Renal cortical epithelial cell (primary cell): ENCODE measurements at regions not wholly inside any gene's neighbourhood (a gene's known extent, or its start where the extent isn't known, plus 50 kb on each side); places are given as distances from the start of the nearest gene placed in this dataset.

Experiments
- DNase-seq: peaks from one replicate; pipeline ENCODE4 v3.0.0-alpha.2; 2011; ENCODE audit warnings: low read depth

DNA sequence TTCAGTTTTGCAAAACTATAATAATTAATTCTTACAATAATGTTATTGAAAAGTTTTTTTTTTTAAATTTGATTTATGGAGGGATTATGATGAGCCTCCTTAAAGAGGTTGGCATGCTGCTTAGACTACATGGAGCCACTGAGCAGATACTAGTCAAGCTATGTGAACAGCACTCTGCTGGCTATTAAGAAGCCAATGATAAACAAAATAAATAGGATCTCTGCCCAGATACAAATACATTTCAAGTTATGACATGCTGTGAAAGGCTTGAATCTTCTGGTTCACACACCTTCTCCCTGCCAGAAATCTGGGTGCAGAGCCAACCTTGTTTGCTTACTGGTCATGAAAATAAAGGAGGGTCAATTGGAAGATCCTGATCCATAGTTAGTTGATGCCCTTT is 107.4 kb upstream of the NAV3 start:
- DNase-seq = no peak

DNA sequence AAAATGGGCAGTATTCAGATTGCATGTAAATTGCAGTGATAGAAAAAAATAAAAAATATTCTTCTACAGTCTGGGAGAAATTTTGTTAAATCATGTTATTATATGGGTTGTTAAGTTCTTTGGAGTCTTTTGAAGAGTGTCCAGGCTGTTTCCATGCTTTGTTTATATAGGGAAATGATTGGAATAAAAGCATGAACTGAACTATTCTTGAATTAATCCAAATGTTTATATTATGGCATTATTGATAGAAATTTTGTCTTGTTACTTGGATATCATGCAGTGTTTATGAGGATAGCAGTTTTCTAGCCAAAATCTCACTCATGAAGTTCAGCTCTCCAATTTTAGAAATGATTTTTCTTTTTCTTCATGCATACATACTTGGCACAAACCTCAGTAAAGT is 108.2 kb upstream of the NAV3 start:
- DNase-seq = no peak

DNA sequence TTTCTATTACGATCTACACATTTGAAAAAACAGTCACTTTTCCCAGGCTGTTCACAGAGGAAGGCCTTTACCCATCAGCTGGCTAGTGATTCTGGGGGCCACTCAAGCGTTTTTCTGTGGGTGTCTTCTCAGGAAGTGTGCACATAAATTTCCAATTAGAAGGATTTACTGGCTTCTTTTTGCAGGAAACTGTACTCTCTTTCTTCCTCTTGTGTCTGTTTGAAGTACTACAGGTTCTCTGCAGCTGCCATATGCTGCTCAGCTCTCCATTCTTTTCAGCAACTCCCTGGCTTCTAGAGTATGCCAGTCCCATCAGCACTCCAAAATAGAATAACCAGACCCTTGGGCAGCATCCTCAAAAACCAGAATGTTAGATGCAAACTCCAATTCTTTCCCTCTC is 110.4 kb upstream of the NAV3 start:
- peak; percentile 7 for DNase-seq

DNA sequence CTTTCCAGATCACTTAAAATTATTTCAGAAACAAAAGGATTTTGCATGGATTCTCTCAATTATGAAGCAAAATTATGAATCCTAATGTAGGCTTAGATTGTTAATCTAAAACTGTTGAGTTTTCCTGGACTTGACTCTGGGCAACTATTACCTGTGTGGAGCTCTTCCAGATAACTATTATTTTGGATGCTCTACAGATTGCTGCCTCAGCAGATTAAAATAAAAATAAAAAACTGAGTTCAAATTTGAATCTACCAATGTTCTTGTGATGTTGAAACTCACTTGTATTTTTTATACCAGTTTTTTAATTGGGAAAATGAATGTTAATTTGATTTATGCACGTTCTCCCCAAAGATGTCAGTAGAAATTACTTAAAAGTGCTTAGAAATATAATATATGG is 120.5 kb upstream of the NAV3 start:
- no peak for DNase-seq

DNA sequence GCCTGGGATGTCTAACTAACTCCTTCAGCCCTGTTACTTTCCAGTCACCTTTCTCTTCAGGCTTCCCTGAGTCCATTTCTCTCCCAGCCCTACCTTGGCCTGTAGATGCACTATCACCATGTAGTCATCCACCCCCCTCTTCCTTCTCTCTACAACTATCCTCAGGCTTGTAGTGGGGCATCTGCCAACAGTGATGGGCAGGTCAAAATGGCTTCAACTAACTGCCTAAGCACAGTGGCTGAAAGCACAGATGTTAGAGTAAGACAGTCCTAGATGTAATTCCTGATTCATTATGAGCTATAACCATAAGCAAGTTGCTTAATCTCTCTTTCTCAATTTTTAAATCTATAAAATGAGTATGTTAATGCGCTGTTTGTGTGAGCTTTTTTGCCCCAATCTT is 133.6 kb upstream of the NAV3 start:
- no peak for DNase-seq

DNA sequence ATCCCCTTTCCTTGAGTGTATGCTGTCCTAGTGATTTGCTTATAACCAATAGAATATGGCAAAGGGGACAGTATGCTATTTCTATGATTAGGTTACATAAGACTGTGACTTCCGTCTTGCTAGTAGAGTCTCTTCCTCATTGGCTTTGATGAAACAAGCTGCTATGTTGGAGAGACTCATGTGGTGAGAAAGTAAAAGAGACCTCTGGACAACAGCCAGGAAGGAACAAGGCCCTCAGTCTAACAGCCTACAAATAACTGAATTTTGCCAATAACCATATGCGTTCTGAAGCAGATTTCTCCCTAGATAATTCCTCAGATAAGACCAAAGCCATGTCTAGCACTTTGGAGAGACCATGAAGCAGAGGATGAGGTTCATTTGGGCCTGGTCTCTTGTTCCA is 134.5 kb upstream of the NAV3 start:
- no peak for DNase-seq

DNA sequence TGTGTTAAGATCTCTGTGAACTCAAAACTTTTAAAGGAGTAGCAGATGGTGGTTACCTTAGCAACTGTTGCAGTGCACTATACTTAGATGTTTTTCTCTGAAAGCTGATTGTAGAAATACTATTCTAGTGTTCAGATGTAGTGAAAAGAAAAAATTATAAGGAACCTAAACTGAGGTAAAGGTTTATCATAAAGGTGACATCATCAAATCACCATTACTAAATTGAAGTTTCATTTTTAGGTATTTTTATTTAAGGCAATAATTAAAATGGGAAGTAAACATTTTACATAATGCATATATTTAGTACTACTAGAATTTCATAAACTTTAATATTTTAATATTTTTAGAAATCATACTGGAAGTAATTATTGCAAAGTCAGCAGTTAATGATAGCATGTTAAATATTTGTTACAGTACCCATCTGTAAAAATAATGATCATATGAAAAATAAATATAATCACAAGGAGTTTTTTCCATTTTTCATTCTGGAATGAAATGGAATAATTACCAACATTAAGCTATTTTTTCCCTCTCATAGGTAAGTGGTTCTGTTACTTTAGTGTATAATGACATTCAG is 141.1 kb upstream of the NAV3 start:
- no peak for DNase-seq

DNA sequence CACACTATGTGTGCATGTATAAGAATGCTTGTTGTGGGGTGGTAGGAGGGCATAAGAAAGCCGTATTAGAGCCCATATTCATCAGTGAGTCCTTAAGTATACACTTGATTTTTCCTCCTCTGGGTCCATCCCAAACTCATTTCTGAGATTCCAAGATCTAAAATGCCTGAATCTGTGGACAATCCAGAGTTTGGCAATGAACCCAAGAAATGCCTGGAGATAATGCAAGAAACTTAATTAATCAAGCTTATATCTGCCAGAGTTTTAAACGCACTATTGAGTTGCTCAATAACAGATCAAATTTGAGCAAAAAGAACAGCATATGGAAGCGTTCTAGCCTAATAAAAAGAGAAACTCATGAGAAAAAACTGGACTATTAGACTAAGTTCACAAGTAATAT is 143.4 kb upstream of the NAV3 start:
- no peak for DNase-seq

DNA sequence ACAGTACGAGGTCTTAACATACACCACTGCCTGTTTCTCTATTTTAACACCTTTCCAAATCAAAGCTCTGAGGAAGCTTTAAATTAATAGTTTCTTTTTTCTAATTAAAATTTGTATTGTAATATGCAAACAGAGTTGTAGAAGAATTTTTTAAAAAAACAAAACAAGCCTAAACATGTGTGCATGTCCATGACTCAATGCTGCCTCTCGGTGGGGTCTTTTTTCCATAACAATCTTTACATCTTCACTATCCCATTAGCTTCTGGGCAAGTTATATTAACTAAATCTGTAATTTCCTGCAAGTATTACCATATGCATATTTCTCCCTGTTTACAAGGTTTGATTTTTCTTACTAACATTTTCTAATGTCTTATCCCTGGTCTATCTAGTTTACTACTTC is 143.9 kb upstream of the NAV3 start:
- DNase-seq = no peak

DNA sequence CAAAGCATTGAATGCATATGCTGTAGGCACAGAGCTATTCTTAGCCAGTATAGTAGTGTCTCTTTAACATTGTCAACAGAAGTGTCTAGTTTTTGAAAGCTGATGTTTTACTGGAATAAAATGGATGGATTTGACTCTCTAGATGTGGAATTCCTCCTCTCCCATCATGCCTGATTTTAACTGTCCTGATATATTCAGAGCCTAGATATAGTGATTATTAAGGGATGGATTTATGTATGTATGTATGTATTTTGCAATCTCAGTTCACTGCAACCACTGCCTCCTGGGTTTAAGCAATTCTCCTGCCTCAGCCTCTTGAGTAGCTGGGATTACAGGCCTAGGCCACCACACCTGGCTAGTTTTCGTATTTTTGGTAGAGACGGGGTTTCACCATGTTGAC is 144.8 kb upstream of the NAV3 start:
- no peak for DNase-seq

DNA sequence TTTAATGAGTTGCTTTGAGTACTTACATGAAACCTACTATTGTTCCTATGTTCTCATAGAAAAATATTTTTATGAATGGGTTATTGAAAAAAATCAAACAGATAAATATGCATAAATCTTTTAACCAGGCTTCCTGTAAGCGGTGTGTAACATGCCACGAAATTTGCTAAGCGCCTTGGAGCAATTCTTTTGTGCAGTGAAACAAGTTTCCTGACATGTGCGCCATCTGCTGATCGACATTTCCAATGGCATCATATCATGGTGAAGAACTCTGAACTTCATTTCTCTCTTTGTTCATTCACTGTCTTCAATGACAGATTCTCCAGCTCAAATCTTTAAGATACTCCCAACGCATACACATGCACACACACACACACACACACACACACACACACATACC is 145.6 kb upstream of the NAV3 start:
- peak; percentile 75 for DNase-seq

DNA sequence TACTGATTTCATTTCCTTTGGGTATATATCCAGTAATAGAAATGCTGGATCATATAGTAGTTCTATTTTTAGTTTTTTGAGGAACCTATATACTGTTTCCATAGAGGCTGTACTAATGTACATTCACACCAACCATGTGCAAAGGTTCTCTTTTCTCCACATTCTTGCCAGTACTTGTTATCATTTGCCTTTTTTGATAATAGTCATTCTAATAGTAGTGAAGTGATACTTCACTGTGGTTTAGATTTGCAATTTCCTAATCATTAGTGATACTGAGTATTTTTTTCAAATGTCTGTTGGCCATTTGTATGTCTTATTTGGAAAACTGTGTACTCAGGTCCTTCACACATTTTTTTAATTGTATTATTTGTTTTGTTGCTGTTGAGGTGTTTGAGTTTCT is 148.2 kb upstream of the NAV3 start:
- no peak for DNase-seq

DNA sequence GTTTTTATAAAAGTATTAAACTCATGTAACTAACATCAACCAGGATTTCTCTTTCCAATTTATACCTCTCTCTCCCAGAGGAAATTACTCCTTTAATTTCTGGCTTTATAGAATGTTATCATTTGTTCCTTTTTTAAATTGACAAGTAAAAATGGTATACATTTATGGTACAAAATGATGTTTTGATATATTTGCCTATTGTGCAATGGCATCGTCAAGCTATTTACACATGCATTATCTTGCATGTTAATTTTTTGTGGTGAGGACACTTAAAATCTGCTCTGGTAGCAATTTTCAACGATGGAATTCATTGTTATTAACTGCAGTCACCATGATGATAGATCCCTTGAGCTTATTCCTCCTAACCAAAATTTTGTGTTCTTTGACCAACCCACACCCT is 149.0 kb upstream of the NAV3 start:
- DNase-seq = no peak

DNA sequence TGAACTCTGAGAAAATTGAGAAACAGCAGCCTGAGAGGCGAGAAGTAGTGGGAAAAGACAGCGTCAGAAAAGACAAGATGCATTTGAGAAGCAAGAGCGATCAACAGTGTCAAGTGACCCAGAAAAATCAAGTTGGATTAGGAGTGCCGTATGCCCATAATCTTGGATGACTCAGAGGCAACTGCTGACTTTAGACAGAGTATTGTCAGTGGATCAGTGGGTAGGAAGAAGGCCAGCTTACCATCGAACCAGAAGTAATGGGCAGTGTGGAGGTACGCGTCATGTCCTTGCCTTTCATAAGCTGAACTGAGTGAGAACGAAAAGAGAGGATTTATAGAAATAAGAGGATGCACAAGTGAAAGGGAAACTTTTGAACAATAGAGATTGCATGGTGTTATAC is 151.0 kb upstream of the NAV3 start:
- peak; percentile 43 for DNase-seq

DNA sequence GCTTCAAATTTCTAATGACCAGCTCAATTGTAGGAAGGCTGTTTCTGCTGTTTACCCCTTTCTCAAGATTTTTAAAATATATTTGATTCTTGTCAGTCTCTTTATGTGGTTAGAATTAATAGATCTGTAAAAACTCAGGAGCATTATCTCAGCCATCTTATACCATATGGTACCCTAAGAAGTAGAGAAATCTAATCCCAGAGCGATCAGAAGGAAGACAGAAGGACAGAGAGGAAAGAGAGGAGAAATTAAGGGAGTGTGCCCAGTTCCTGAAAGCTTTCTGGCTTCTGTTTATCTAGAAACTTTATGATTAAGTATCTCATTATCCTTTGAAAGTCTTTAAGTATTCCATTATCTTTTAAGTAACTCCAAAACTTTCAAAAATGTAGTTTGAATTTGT is 152.1 kb upstream of the NAV3 start:
- no peak for DNase-seq

DNA sequence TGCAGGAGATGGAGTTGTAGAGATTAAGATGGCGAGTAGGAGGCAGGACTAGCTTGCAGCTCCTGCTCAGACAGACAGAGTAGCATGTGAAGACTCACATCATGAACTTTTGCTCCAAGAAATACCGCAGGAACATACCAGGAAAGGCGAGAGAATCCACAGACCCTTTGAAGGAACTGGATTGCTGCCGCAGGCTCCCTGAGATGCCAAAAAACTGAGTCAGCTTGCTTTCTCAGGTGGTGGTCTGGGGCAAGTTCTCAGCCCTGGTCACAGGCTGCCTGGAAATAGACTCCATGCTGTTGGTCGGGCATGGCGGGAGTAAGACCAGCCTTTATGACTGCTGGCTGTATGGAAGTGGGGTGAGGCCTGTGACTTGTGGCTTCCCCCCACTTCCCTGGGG is 163.6 kb upstream of the NAV3 start:
- peak; percentile 16 for DNase-seq

DNA sequence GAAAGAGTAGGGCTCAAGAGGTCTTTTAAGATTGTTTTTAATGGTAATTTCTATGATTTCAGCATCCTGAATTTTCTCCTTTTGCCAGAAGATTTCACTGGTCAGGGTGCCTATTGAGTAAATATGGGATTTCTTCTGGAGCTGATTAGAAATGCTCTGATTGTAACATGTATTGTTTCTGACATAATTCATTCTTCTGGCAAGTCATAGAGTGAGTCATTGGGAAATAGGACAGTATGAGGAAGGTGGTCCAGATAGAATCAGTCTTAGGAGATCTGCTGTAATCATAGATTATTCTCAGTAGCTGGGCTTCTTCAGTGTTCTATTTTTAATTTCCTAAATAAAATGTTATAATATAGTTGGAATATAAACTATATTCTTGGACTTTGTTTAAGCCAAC is 182.0 kb upstream of the NAV3 start:
- no peak for DNase-seq

DNA sequence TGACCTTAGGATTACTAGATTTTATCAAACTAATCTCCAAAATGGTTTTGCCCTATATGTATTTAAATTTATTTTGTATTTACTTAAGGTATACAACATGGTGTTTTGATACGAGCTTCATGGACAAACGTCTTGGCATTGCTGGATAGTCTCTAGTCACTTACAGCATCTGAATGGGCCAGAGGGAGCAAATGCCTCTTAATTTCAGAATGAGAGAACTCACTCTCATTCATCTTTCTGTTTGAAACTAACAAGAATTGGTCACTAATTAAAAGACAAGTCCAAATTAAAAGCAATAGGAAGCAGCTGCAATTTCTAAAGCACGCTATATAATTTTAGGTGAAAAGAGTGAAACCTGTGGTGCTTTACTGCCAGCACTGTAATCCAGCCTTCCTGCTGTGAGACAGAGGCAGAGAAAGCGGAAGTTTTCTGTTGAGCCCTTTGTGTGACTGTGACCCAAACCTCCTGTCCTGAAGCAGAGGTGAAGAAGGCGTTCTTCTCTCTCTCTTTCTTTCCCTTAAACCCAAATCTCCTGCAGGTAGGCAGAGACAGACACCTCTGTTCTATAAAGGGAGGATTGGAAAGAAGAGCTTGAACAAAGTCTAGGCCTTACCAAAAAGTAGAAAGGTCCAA is 184.6 kb upstream of the NAV3 start:
- DNase-seq = no peak

DNA sequence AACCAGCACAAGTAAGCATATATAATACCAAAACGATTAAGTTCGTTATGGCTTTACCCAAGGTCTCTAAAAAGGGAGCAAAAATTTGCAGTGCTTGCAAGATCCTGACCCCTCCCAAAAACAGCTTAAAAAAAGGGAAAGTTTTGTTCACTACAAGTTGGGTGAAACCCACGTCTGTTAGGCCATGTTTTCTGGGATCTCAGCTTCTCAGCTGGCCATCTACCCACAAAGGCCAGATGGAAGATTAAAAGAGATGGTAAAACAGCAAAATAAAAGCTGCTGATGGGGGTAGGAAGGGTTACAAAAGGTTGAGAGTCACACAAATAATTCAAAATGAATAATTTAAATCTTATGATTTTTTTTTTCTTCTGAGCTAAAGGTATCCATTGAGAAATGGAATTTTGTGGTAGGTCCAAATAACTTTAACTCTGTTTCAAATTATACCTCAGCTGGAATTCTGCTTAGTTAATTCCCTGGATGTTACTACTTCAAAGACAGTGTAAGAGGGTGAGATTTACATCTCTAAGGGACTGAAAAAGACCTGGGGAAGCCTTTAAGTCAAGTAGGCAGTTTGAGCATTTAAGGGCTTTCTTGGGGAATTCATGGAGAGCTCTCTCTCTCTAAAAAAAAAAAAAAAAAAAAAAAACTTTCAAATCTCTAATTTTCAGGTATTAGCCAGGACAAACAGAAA is 185.6 kb upstream of the NAV3 start:
- DNase-seq = no peak

DNA sequence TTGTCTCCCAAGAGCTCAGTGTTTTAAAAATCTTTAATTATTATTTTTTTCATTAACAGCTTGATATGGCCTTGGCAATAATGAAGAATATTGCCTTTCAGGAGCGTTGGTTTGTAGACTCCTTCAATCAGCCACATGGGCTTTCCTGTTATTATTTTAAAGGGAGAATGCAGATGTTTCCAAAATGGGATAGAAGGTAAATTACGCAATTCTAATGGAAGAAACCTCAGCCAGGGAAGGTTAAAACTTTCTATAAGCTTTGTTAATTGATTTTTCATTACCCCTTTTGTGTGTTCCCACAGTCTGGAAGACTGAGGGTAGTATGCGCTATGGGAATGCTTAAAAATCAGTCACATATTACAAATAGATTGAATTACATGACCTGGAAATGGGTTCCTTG is 188.4 kb upstream of the NAV3 start:
- DNase-seq = no peak

DNA sequence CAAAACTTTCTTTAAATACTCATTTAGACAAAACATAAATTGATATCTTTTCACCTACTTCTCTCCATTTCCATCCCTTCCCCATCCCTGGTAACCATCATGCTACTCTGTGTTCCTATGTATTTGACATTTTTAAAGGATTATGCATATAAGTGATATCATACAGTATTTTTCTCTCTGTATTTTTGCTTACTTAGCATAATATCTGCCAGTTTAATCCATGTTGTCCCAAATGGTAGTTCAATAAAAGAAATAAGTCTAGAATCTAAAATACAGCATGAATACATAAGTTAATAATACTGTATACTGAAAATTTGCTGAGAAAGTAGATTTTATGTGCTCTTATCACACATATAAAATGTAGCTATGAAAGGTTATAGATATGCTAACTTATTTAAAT is 190.3 kb upstream of the NAV3 start:
- no peak for DNase-seq

DNA sequence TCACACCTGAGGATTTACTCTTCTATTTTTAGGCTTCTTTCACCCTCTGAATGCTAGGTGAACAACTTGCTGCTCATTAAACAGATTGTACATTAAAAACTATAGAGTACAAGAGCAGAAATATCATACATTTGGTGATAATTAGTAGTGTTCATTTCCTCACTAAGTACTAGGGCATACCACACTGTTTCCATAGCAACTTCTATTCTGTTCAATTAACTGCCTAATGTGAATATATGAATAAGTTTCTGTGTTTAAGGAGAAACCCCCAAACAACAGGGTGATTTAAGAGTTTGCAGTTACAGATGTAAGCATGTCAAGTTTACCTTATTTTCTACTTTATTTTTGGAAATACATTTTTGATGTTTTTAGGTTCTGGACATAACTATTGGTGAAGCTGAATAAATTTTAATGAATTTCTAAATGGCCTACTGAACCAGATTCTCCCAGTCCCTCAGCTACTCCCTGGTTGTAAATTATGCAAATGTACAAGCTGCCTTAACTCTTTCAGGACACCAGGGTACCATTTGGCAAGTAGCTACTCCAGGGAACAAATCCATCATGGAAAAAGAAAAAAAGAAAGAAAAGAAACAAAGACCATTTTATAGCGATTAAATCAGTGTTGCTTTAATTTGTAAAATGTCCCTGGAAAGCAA is 199.8 kb upstream of the NAV3 start:
- no peak for DNase-seq

DNA sequence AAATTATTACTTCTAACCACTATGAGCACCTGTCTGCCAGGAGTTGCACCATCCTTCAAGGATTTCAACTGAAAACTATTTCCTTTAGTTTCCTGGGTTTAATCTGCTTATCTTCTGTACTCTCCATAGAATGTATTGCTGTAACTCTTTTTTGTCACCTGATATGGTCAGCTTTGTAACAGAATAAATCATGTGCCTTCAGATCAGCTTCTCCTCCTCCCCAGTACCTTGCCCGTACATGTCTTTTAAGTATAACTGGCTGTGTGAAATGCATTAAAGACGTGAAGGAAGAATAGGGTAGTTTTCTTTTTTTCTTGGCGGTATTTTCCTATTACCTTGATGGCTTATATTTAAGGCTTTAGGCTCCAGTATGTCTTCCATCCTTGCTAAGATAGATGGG is 200.3 kb upstream of the NAV3 start:
- DNase-seq = no peak
